ENCODE measurements at regions not wholly inside any gene's neighbourhood (a gene's known extent, or its start where the extent isn't known, plus 50 kb on each side); places are given as distances from the start of the nearest gene placed in this dataset.
A peak's percentile ranks its signal among the peaks of the same experiment; 100 is the strongest.

DNA sequence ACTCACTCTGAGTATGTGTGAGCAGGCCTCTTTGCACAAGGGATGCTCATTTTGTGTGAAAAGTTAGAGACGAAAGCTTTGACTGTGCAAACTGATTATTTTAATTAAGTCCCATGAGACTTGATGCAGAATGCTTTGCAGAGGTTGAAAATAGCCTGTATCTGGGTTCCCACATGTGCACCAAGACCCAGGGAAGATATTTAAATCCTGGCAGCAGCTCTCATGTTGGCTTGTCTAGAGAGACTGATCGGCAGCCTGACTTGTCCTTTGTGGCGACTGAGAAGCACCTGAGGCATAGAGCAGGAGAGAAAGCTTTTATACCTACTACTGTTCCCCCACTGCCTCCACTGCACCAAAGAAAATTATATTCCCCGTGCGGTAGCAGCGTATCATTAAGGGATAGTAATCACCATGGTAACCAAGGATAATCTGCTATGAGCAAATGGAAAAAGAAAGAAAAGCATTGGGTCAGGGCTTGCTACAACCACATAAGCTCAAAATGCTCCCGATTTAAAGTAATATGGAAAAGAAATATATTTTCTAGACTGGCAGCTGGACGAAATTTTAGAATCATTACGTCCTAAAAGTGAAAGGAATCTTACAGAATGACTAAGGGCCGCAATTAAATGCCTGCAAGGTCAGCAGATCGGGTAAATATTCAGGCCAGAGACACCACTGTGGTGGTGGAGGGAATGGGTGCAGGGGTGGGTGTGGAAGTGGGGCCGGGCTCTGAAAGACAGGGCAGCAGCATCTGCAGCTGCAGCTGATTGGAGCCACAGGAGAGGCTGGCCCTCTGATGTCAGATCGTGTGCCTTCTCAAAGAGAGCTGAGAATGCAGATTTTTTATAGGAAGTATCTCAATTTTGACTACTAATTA, 135.3 kb upstream of the EPB41L4A start:
- H3K36me3 ChIP-seq (ENCODE audit: insufficient read depth): no peaks in the 10 kb centered on the region
- H2AFZ ChIP-seq: peak overlapping the region; percentile 14; the same call in 1 of the 2 replicates
- ATAC-seq (no peak), DNase-seq (ENCODE audit: low spot score) (no peak)
- no peak overlapping the region for H3K4me2 ChIP-seq
- peaks cover under 1% of the 10 kb centered on the region for H3K27me3 Mint-ChIP-seq (ENCODE audit: insufficient read depth, low read depth, poor library complexity)
- H3K36me3 Mint-ChIP-seq (ENCODE audit: low read depth): no peaks in the 10 kb centered on the region
- no peaks in the 10 kb centered on the region for H3K9me3 Mint-ChIP-seq
- 0 out of 2 replicates have a peak, but pooled peaks cover 2% of the 10 kb centered on the region for H3K9me2 ChIP-seq (ENCODE audit: insufficient read depth)
- H3K27ac Mint-ChIP-seq: no peak overlapping the region
- H3K4me3 ChIP-seq: no peak overlapping the region
- H3K4me1 Mint-ChIP-seq: no peaks in the 10 kb centered on the region; the same call in 1 of the 3 replicates
- no peak for TF ChIP-seq NANOG (IDR thresholded peaks at IDR 0.05; ENCODE audit: borderline replicate concordance)
- TF ChIP-seq ZNF114 (CRISPR knock-in tag; IDR thresholded peaks at IDR 0.05): no peak
- no peak for TF ChIP-seq EZH2phosphoT487 (IDR thresholded peaks at IDR 0.05; ENCODE audit: unreplicated experiment)
- no peak for TF ChIP-seq CREB1 (CRISPR knock-in tag; IDR thresholded peaks at IDR 0.05; ENCODE audit: low read depth)
- no peak for TF ChIP-seq POLR2AphosphoS5 (IDR thresholded peaks at IDR 0.05; ENCODE audit: low read depth)
- TF ChIP-seq JUNB (IDR thresholded peaks at IDR 0.05; ENCODE audit: unreplicated experiment): no peak
- TF ChIP-seq EZH2 (IDR thresholded peaks at IDR 0.05; ENCODE audit: low read depth, unreplicated experiment): no peak
- no peak for TF ChIP-seq CTCF (conservative IDR thresholded peaks at IDR 0.05; ENCODE audit: low read depth in 2 of 2)
- no peak for TF ChIP-seq ZNF331 (CRISPR knock-in tag; IDR thresholded peaks at IDR 0.05; ENCODE audit: low read depth)
- TF ChIP-seq, protein P1, sequence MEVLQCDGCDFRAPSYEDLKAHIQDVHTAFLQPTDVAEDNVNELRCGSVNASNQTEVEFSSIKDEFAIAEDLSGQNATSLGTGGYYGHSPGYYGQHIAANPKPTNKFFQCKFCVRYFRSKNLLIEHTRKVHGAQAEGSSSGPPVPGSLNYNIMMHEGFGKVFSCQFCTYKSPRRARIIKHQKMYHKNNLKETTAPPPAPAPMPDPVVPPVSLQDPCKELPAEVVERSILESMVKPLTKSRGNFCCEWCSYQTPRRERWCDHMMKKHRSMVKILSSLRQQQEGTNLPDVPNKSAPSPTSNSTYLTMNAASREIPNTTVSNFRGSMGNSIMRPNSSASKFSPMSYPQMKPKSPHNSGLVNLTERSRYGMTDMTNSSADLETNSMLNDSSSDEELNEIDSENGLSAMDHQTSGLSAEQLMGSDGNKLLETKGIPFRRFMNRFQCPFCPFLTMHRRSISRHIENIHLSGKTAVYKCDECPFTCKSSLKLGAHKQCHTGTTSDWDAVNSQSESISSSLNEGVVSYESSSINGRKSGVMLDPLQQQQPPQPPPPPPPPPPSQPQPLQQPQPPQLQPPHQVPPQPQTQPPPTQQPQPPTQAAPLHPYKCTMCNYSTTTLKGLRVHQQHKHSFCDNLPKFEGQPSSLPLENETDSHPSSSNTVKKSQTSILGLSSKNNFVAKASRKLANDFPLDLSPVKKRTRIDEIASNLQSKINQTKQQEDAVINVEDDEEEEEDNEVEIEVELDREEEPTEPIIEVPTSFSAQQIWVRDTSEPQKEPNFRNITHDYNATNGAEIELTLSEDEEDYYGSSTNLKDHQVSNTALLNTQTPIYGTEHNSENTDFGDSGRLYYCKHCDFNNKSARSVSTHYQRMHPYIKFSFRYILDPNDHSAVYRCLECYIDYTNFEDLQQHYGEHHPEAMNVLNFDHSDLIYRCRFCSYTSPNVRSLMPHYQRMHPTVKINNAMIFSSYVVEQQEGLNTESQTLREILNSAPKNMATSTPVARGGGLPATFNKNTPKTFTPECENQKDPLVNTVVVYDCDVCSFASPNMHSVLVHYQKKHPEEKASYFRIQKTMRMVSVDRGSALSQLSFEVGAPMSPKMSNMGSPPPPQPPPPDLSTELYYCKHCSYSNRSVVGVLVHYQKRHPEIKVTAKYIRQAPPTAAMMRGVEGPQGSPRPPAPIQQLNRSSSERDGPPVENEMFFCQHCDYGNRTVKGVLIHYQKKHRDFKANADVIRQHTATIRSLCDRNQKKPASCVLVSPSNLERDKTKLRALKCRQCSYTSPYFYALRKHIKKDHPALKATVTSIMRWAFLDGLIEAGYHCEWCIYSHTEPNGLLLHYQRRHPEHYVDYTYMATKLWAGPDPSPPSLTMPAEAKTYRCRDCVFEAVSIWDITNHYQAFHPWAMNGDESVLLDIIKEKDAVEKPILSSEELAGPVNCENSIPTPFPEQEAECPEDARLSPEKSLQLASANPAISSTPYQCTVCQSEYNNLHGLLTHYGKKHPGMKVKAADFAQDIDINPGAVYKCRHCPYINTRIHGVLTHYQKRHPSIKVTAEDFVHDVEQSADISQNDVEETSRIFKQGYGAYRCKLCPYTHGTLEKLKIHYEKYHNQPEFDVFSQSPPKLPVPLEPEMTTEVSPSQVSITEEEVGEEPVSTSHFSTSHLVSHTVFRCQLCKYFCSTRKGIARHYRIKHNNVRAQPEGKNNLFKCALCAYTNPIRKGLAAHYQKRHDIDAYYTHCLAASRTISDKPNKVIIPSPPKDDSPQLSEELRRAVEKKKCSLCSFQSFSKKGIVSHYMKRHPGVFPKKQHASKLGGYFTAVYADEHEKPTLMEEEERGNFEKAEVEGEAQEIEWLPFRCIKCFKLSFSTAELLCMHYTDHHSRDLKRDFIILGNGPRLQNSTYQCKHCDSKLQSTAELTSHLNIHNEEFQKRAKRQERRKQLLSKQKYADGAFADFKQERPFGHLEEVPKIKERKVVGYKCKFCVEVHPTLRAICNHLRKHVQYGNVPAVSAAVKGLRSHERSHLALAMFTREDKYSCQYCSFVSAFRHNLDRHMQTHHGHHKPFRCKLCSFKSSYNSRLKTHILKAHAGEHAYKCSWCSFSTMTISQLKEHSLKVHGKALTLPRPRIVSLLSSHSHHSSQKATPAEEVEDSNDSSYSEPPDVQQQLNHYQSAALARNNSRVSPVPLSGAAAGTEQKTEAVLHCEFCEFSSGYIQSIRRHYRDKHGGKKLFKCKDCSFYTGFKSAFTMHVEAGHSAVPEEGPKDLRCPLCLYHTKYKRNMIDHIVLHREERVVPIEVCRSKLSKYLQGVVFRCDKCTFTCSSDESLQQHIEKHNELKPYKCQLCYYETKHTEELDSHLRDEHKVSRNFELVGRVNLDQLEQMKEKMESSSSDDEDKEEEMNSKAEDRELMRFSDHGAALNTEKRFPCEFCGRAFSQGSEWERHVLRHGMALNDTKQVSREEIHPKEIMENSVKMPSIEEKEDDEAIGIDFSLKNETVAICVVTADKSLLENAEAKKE (CRISPR knock-in tag; IDR thresholded peaks at IDR 0.05): no peak
- TF ChIP-seq ETS1 (IDR thresholded peaks at IDR 0.05): no peak
- H3K27me3 ChIP-seq (ENCODE audit: insufficient read depth): no peaks in the 10 kb centered on the region
- H3F3A ChIP-seq (replicated peaks; ENCODE audit: low read depth): no peaks in the 10 kb centered on the region
- no peak overlapping the region for H3K27ac ChIP-seq (ENCODE audit: low read depth)
- no peaks in the 10 kb centered on the region for H4K20me1 ChIP-seq (replicated peaks; ENCODE audit: insufficient read depth)
- H3K79me2 ChIP-seq (replicated peaks; ENCODE audit: insufficient read depth): no peaks in the 10 kb centered on the region
- H3K4me1 ChIP-seq (ENCODE audit: insufficient read depth): no peaks in the 10 kb centered on the region
- no peak overlapping the region for H3K4me3 Mint-ChIP-seq

Data from GM23338 (cell line).